ENCODE measurements at regions not wholly inside any gene's neighbourhood (a gene's known extent, or its start where the extent isn't known, plus 50 kb on each side); places are given as distances from the start of the nearest gene placed in this dataset.

DNA sequence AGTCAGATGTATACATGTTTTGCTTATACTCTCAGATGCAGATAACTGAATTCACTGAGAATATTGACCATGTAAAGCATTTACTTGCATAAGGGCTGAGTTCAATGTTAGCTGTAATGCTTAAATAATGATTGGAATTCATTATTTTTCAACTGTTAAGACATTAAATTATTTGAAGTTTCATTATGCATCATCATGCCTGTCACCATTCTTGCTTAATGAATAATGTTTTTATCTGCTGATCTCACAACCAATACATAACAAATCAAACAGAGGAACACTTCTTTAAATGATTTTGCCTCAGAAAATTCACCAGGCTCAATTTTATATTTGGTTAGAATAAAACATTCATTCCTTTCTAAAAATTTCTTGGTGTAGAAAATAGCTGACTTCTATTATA lies 233.4 kb downstream of the GPR37 start:
- Histone ChIP-seq H3K14ac (ENCODE audit: insufficient read depth, low read length) (no peak overlapping the region), H2AFZ (ENCODE audit: low read length) (no peak overlapping the region), H3K4ac (ENCODE audit: low read depth, low read length) (no peak overlapping the region), H3K79me1 (ENCODE audit: insufficient read depth, low read depth, low read length, poor library complexity, severe bottlenecking) (no peaks in the 10 kb centered on the region), H4K5ac (ENCODE audit: insufficient read length, low read depth, low read length) (no peak overlapping the region), H2BK5ac (ENCODE audit: insufficient read length, low read length) (no peak overlapping the region), H3K79me2 (ENCODE audit: insufficient read depth, low read length) (no peaks in the 10 kb centered on the region), H2BK15ac (ENCODE audit: low read depth, low read length) (no peak overlapping the region), H2BK20ac (ENCODE audit: low read depth, low read length, poor library complexity, severe bottlenecking) (no peak overlapping the region), H3K23ac (ENCODE audit: insufficient read length, low read depth, low read length) (no peak overlapping the region), H3K56ac (ENCODE audit: insufficient read length, low read depth, low read length) (no peak overlapping the region), H4K20me1 (ENCODE audit: control insufficient read depth, insufficient read depth, insufficient read length) (no peaks in the 10 kb centered on the region), H3K23me2 (ENCODE audit: insufficient read length, low read depth, low read length, poor library complexity, severe bottlenecking) (no peaks in the 10 kb centered on the region), H3K27me3 (ENCODE audit: insufficient read depth, low read length) (no peaks in the 10 kb centered on the region), H3K9me3 (ENCODE audit: control insufficient read depth, low read depth, low read length) (peaks cover 10% of the 10 kb centered on the region), H4K8ac (replicated peaks; ENCODE audit: insufficient read length, low read depth, low read length) (no peak overlapping the region), H3K4me2 (ENCODE audit: insufficient read depth, insufficient read length, low read length) (no peak overlapping the region), H3T11ph (ENCODE audit: low read length) (no peak overlapping the region), H4K91ac (ENCODE audit: insufficient read length, low read depth, low read length) (no peak overlapping the region), H3K4me1 (ENCODE audit: insufficient read depth, low read length) (no peaks in the 10 kb centered on the region), H3K9ac (ENCODE audit: extremely low read depth, insufficient read length, low read length) (no peak overlapping the region), H2BK12ac (ENCODE audit: insufficient read length, low read depth, low read length) (no peak overlapping the region), H2BK120ac (ENCODE audit: low read depth, low read length, poor library complexity, severe bottlenecking) (no peak overlapping the region), H3K27ac (ENCODE audit: insufficient read length, low read depth, low read length) (no peak overlapping the region), H3K18ac (ENCODE audit: insufficient read length, low read depth, low read length) (no peak overlapping the region), H2AK5ac (ENCODE audit: insufficient read length, low read length) (no peak overlapping the region)
- Mint-ChIP-seq H3K4me1 (no peaks in the 10 kb centered on the region), H3K27ac (no peak overlapping the region), H3K9me3 (peaks cover 10 to 24% of the 10 kb centered on the region in 2 experiments), H3K4me3 (no peak overlapping the region), H3K36me3 (ENCODE audit: insufficient read depth in 1 of 3, low read depth in 3 of 3) (peaks cover 6 to 9% (median 7%) of the 10 kb centered on the region in 3 experiments; a peak in 6 of 7 replicates), H3K27me3 (ENCODE audit: low read depth) (no peaks in the 10 kb centered on the region)
- TF ChIP-seq CTCF (conservative IDR thresholded peaks at IDR 0.05): no peak
- no peak for DNase-seq

Measured in H9 (cell line).